GM12878 (cell line): ENCODE measurements at regions not wholly inside any gene's neighbourhood (a gene's known extent, or its start where the extent isn't known, plus 50 kb on each side); places are given as distances from the start of the nearest gene placed in this dataset.

ENCODE experiments used
- ATAC-seq: fragments of 200-7000 bp; cut with Tn5 transposase; 3 replicates; pipeline ENCODE4 v1.9.1; 2020; ENCODE audit warnings: mild to moderate bottlenecking, moderate library complexity
- BruUV-seq: library from RNA; stranded (reverse); fragments of 400-500 nt; replicated peaks from 2 replicates; lab custom pipeline; 2021; lab: Mats Ljungman, UMichigan
- CTCF ChIA-PET: fragments of 300-600 bp; sonication (Branson Sonifier 250); formaldehyde crosslinking; extraction: SDS; loops from one replicate; lab custom pipeline; 2021; ENCODE audit warnings: inconsistent platforms; lab: Yijun Ruan, JAX
- POLR2A ChIA-PET: fragments of 350-600 bp; formaldehyde crosslinking; extraction: SDS; loops from one replicate; lab custom pipeline; 2021; ENCODE audit warnings: inconsistent platforms; lab: Charles Lee
- RAD21 ChIA-PET: fragments of 300-600 bp; sonication (Branson Sonifier 250); formaldehyde crosslinking; loops from one replicate; lab custom pipeline; 2023; ENCODE audit warnings: antibody characterized with exemption; ENCODE audit not compliant: unreplicated experiment; lab: Charles Lee
- SMC1A ChIA-PET: fragments of 300-600 bp; sonication (Branson Sonifier 250); formaldehyde crosslinking; loops from one replicate; lab custom pipeline; 2023; ENCODE audit not compliant: unreplicated experiment, uncharacterized antibody; lab: Charles Lee
- DNase-seq: peaks from one replicate; pipeline ENCODE4 v3.0.0-alpha.2; 2011; ENCODE audit warnings: low read depth, low spot score
- FAIRE-seq: peaks from 3 replicates; lab custom pipeline; 2011; peaks lifted over from hg19 to GRCh38; lab: Jason Lieb, UNC
- H2AFZ ChIP-seq: 2 replicates; pipeline ENCODE4 v1.6.0; 2011; ENCODE audit warnings: low read depth, low read length, control low read depth; ENCODE audit not compliant: control insufficient read depth
- H3K27ac ChIP-seq: 2 replicates; pipeline ENCODE4 v1.5.1; 2011; ENCODE audit warnings: control low read depth; ENCODE audit not compliant: control insufficient read depth, insufficient read depth
- H3K27me3 ChIP-seq, 2 experiments: replicated peaks in 1 of 2; 2 replicates each; pipeline versions ENCODE4 v1.6.0 to v1.6.1; 2011; ENCODE audit warnings: low read length in 1 of 2; ENCODE audit not compliant: control insufficient read depth in 2 of 2, insufficient read depth in 2 of 2
- H3K36me3 ChIP-seq, 2 experiments: 2 replicates each; pipeline ENCODE4 v1.5.1; 2011; ENCODE audit warnings: low read length in 1 of 2; ENCODE audit not compliant: control insufficient read depth in 2 of 2, insufficient read depth in 2 of 2
- H3K4me1 ChIP-seq: 2 replicates; pipeline ENCODE4 v1.6.1; 2011; ENCODE audit warnings: mild to moderate bottlenecking, low read length, moderate library complexity, mixed read lengths; ENCODE audit not compliant: control insufficient read depth, insufficient read depth
- H3K4me2 ChIP-seq: 2 replicates; pipeline ENCODE4 v1.6.0; 2011; ENCODE audit warnings: control low read depth; ENCODE audit not compliant: control insufficient read depth, insufficient read depth
- H3K4me3 ChIP-seq: fragments of 200-600 bp; sonication (generic); 2 replicates; pipeline ENCODE4 v1.5.1; 2016
- H3K79me2 ChIP-seq: 2 replicates; pipeline ENCODE4 v1.6.0; 2011; ENCODE audit warnings: low read length; ENCODE audit not compliant: control insufficient read depth, insufficient read depth
- H3K9ac ChIP-seq: 2 replicates; pipeline ENCODE4 v1.8.0; 2011; ENCODE audit warnings: low read length, control low read depth, mixed read lengths; ENCODE audit not compliant: control insufficient read depth, insufficient read depth
- H3K9me3 ChIP-seq: replicated peaks from 3 replicates; pipeline ENCODE4 v1.5.1; 2011; ENCODE audit warnings: mild to moderate bottlenecking, low read length; ENCODE audit not compliant: control insufficient read depth, insufficient read depth
- H4K20me1 ChIP-seq: 2 replicates; pipeline ENCODE4 v1.6.0; 2011; ENCODE audit not compliant: control insufficient read depth, insufficient read depth
- ASH2L ChIP-seq: fragments of 300-600, 200-600 bp; sonication (generic); IDR thresholded peaks from 2 replicates; pipeline ENCODE4 v1.6.1; 2017; ENCODE audit warnings: low read depth, mild to moderate bottlenecking, borderline replicate concordance
- BCL3 ChIP-seq: IDR thresholded peaks from 2 replicates; pipeline ENCODE4 v1.6.1; 2011; ENCODE audit warnings: borderline replicate concordance, low read depth, mild to moderate bottlenecking, moderate library complexity, low read length; ENCODE audit not compliant: insufficient read depth, poor library complexity, severe bottlenecking
- CBFB ChIP-seq: IDR thresholded peaks from 2 replicates; pipeline ENCODE4 v1.6.1; 2016; ENCODE audit warnings: antibody characterized with exemption, low read depth
- HCFC1 ChIP-seq: fragments of 150-350 bp; IDR thresholded peaks from 2 replicates; pipeline ENCODE4 v1.6.1; 2014; ENCODE audit warnings: low read length
- MLLT1 ChIP-seq: fragments of 450-650 bp; IDR thresholded peaks from 2 replicates; pipeline ENCODE4 v1.6.1; 2016; ENCODE audit warnings: mild to moderate bottlenecking
- MTA3 ChIP-seq: IDR thresholded peaks from 2 replicates; pipeline ENCODE4 v1.6.1; 2012; ENCODE audit warnings: low read length, inconsistent platforms, borderline replicate concordance
- NFYA ChIP-seq: IDR thresholded peaks from 2 replicates; pipeline ENCODE4 v1.6.1; 2011; ENCODE audit warnings: low read depth, mild to moderate bottlenecking, low read length, improper control_type of control experiment, borderline replicate concordance
- RELA ChIP-seq: fragments of 450-650 bp; IDR thresholded peaks from 2 replicates; pipeline ENCODE4 v1.8.0; 2014; ENCODE audit warnings: borderline replicate concordance; ENCODE audit not compliant: partially characterized antibody
- SREBF2 ChIP-seq: IDR thresholded peaks from 2 replicates; pipeline ENCODE4 v1.6.1; 2012; ENCODE audit warnings: mild to moderate bottlenecking, low read length
- TAF1 ChIP-seq: IDR thresholded peaks from 2 replicates; pipeline ENCODE4 v1.6.1; 2011; ENCODE audit warnings: mild to moderate bottlenecking, low read depth, low read length, borderline replicate concordance
- YBX1 ChIP-seq: fragments of 450-650 bp; IDR thresholded peaks from 2 replicates; pipeline ENCODE4 v1.6.1; 2016; ENCODE audit warnings: antibody characterized with exemption
- ZNF24 ChIP-seq: fragments of 450-650 bp; IDR thresholded peaks from 2 replicates; pipeline ENCODE4 v1.6.1; 2017; ENCODE audit warnings: antibody characterized with exemption, mild to moderate bottlenecking
- ZNF274 ChIP-seq: IDR thresholded peaks from one replicate; pipeline ENCODE4 v1.8.0; 2011; ENCODE audit not compliant: insufficient read length, insufficient read depth
- WGBS: methylation state at CpG from one replicate; pipeline ENCODE4 v1.1.6; 2016; ENCODE audit warnings: low lambda C conversion rate; ENCODE audit not compliant: insufficient replicate concordance, insufficient coverage; ENCODE audit errors: missing lambda C conversion rate; 5-methylcytosine and 5-hydroxymethylcytosine counted together
- in situ Hi-C: fragments of 300-500 bp; cut with MboI; formaldehyde crosslinking; loops from 9 replicates; pipeline ENCODE4 v1.14.3; 2018; ENCODE audit warnings: mixed read lengths
- intact Hi-C: fragments of 100-400 bp; cut with micrococcal nuclease; formaldehyde crosslinking; loops from one replicate; pipeline ENCODE4 v1.14.2; 2022; ENCODE audit not compliant: unreplicated experiment
- TF ChIP-seq, protein P1 (sequence below): fragments of 450-650 bp; IDR thresholded peaks from 2 replicates; pipeline ENCODE4 v1.6.1; 2014; ENCODE audit warnings: mild to moderate bottlenecking

- BruUV-seq = no TSS peak
- CTCF ChIA-PET = no interaction called here
Measured at GRCh38 chr7:94264756-94265155, 129.9 kb upstream of the COL1A2 start.

GRCh38 chr7:94265456-94265855, 129.2 kb upstream of the COL1A2 start:
- POLR2A ChIA-PET = no interaction called here
- Histone ChIP-seq H3K79me2 (no peaks in the 10 kb centered on the region), H3K4me3 (no peak overlapping the region), H3K9ac (no peak overlapping the region), H2AFZ (no peak overlapping the region), H3K27ac (no peak overlapping the region)
- BruUV-seq = no TSS peak
- TF ChIP-seq, protein P1, sequence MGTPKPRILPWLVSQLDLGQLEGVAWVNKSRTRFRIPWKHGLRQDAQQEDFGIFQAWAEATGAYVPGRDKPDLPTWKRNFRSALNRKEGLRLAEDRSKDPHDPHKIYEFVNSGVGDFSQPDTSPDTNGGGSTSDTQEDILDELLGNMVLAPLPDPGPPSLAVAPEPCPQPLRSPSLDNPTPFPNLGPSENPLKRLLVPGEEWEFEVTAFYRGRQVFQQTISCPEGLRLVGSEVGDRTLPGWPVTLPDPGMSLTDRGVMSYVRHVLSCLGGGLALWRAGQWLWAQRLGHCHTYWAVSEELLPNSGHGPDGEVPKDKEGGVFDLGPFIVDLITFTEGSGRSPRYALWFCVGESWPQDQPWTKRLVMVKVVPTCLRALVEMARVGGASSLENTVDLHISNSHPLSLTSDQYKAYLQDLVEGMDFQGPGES = no peak
- TF ChIP-seq SREBF2 (no peak), RELA (no peak), ZNF24 (no peak), NFYA (no peak), BCL3 (no peak), MLLT1 (no peak), TAF1 (no peak), CBFB (no peak), YBX1 (no peak), ASH2L (no peak)
- TF ChIP-seq, all 136 proteins: peak for 0
- 0% methylated on average over 2 of the region's 2 CpGs for WGBS
- FAIRE-seq (no peak), ATAC-seq (no peak), DNase-seq (no peak)
- Histone ChIP-seq H3K36me3 (no peaks in the 10 kb centered on the region), H4K20me1 (no peaks in the 10 kb centered on the region), H3K4me2 (no peak overlapping the region), H3K4me1 (no peaks in the 10 kb centered on the region), H3K9me3 (no peaks in the 10 kb centered on the region), H3K27me3 (no peaks in the 10 kb centered on the region; a peak in 1 of 4 replicates)
- intact Hi-C loops = no loop called here
- in situ Hi-C loops = no loop called here
- ChIA-PET CTCF (interaction anchor here (1.2 kb wide), 1 partner anchor 9 kb away, joined by 3 read pairs; no protein-coding TSS in a partner anchor), SMC1A (interaction anchor here (1.0 kb wide), 1 partner anchor 19 kb away, joined by 3 read pairs; no protein-coding TSS in a partner anchor), RAD21 (no interaction called here)

More at GRCh38 chr7:94264756-94265155, 129.9 kb upstream of the COL1A2 start:
- SMC1A ChIA-PET = no interaction called here
- no peak overlapping the region for H3K27ac ChIP-seq
- H3K27me3 ChIP-seq = no peaks in the 10 kb centered on the region; a peak in 1 of 4 replicates
- no peaks in the 10 kb centered on the region for H3K4me1 ChIP-seq
- FAIRE-seq (no peak), DNase-seq (no peak), ATAC-seq (no peak)
- no peaks in the 10 kb centered on the region for H3K36me3 ChIP-seq
- no peak overlapping the region for H3K9ac ChIP-seq
- H3K4me3 ChIP-seq = no peak overlapping the region
- RAD21 ChIA-PET = no interaction called here
- H2AFZ ChIP-seq = no peak overlapping the region
- POLR2A ChIA-PET = no interaction called here
- intact Hi-C loops (no loop called here), in situ Hi-C loops (no loop called here)
- no peak overlapping the region for H3K4me2 ChIP-seq
- no peaks in the 10 kb centered on the region for H3K79me2 ChIP-seq
- TF ChIP-seq HCFC1 (no peak), ZNF274 (no peak), MTA3 (no peak)
- H3K9me3 ChIP-seq = no peaks in the 10 kb centered on the region
- no peaks in the 10 kb centered on the region for H4K20me1 ChIP-seq
